HCT116 (cell line): ENCODE measurements at regions not wholly inside any gene's neighbourhood (a gene's known extent, or its start where the extent isn't known, plus 50 kb on each side); places are given as distances from the start of the nearest gene placed in this dataset.

Experiments
- ATAC-seq: fragments of 200-7000 bp; cut with Tn5 transposase; 2 replicates; pipeline ENCODE4 v1.9.1; 2020; ENCODE audit warnings: mild to moderate bottlenecking, moderate library complexity
- BruUV-seq: library from RNA; stranded (reverse); fragments of 400-500 nt; replicated peaks from 2 replicates; lab custom pipeline; 2021; lab: Mats Ljungman, UMichigan
- CTCF ChIA-PET: fragments of 300-600 bp; sonication (Branson Sonifier 250); formaldehyde crosslinking; loops from one replicate; lab custom pipeline; 2021; ENCODE audit warnings: antibody characterized with exemption; lab: Charles Lee
- POLR2A ChIA-PET: fragments of 300-600, 350-600 bp; sonication (Branson Sonifier 250); formaldehyde crosslinking; loops from one replicate; lab custom pipeline; 2021; ENCODE audit warnings: antibody characterized with exemption; lab: Charles Lee
- RAD21 ChIA-PET, 2 experiments: fragments of 300-600 bp; sonication (Branson Sonifier 250); formaldehyde crosslinking; loops; one replicate each; lab custom pipeline; 2023; ENCODE audit warnings: low total read pairs in 2 of 2; ENCODE audit not compliant: uncharacterized antibody in 2 of 2, unreplicated experiment in 2 of 2, low non-redundant PET in 1 of 2; lab: Charles Lee
- DNase-seq: peaks from one replicate; pipeline ENCODE4 v3.0.0-alpha.2; 2010; ENCODE audit warnings: low read depth, low spot score
- H2AFZ ChIP-seq: fragments of 200-600 bp; shearing (Covaris generic), sonication (generic); 2 replicates; pipeline ENCODE4 v1.6.1; 2017; ENCODE audit warnings: low read depth, mixed run types, mixed read lengths, antibody characterized with exemption, low read length; ENCODE audit not compliant: poor library complexity, severe bottlenecking
- H3K27ac ChIP-seq: 2 replicates; pipeline ENCODE4 v1.5.1; 2012; ENCODE audit warnings: low read depth, low read length
- H3K27me3 ChIP-seq: fragments of 200-600 bp; sonication (generic); 2 replicates; pipeline ENCODE4 v1.6.1; 2016; ENCODE audit warnings: mixed run types, low read length, mixed read lengths; ENCODE audit not compliant: insufficient read depth
- H3K36me3 ChIP-seq, 2 experiments: fragments of 200-500 bp in 1 of 2; fragments of 200-600 bp in 1 of 2; sonication (Bioruptor generic) in 1 of 2; sonication (generic) in 1 of 2; 2 replicates each; pipeline versions ENCODE4 v1.5.1 to v1.6.1; 2014 to 2016; ENCODE audit warnings: low read length in 2 of 2, inconsistent platforms in 1 of 2, mixed read lengths in 1 of 2, mixed run types in 1 of 2; ENCODE audit not compliant: insufficient read depth in 2 of 2, control insufficient read depth in 1 of 2
- H3K4me1 ChIP-seq, 2 experiments: fragments of 200-600 bp in 1 of 2; sonication (generic) in 1 of 2; 2 replicates each; pipeline versions ENCODE4 v1.5.1 to v1.6.1; 2012 to 2017; ENCODE audit warnings: low read length in 2 of 2, inconsistent platforms in 1 of 2, mild to moderate bottlenecking in 1 of 2, mixed read lengths in 1 of 2, mixed run types in 1 of 2, moderate library complexity in 1 of 2; ENCODE audit not compliant: insufficient read depth in 2 of 2, control insufficient read depth in 1 of 2
- H3K4me2 ChIP-seq: fragments of 200-600 bp; sonication (generic); 2 replicates; pipeline ENCODE4 v1.6.1; 2017; ENCODE audit warnings: mixed run types, low read length, mixed read lengths
- H3K4me3 ChIP-seq, 2 experiments: fragments of 200-600 bp in 1 of 2; sonication (generic) in 1 of 2; replicated peaks in 1 of 2; 2 replicates each; pipeline ENCODE4 v1.5.1; 2011 to 2016; ENCODE audit warnings: low read length in 2 of 2, control low read depth in 1 of 2, low read depth in 1 of 2, mild to moderate bottlenecking in 1 of 2, mixed read lengths in 1 of 2, mixed run types in 1 of 2
- H3K79me2 ChIP-seq: fragments of 200-600 bp; sonication (generic); 2 replicates; pipeline ENCODE4 v1.6.1; 2017; ENCODE audit warnings: mild to moderate bottlenecking, mixed run types, low read length, moderate library complexity, mixed read lengths; ENCODE audit not compliant: insufficient read depth
- H3K9ac ChIP-seq: fragments of 200-600 bp; sonication (generic); 2 replicates; pipeline ENCODE4 v1.6.1; 2016; ENCODE audit warnings: low read length, mixed read lengths
- H3K9me2 ChIP-seq: fragments of 200-600 bp; sonication (generic), shearing (Covaris generic); 2 replicates; pipeline ENCODE4 v1.6.1; 2017; ENCODE audit warnings: mixed run types, mild to moderate bottlenecking, moderate library complexity; ENCODE audit not compliant: insufficient read depth
- H3K9me3 ChIP-seq, 2 experiments: fragments of 200-500 bp in 1 of 2; fragments of 200-600 bp in 1 of 2; sonication (Bioruptor generic) in 1 of 2; sonication (generic) in 1 of 2; 2 replicates each; pipeline ENCODE4 v1.6.1; 2014 to 2017; ENCODE audit warnings: low read length in 2 of 2, mixed read lengths in 2 of 2, inconsistent platforms in 1 of 2, low read depth in 1 of 2, mild to moderate bottlenecking in 1 of 2, mixed run types in 1 of 2, moderate library complexity in 1 of 2; ENCODE audit not compliant: control insufficient read depth in 1 of 2, insufficient read depth in 1 of 2
- H4K20me1 ChIP-seq: fragments of 200-600 bp; sonication (generic), shearing (Covaris generic); 2 replicates; pipeline ENCODE4 v1.6.1; 2017; ENCODE audit warnings: mixed run types, mild to moderate bottlenecking, moderate library complexity; ENCODE audit not compliant: insufficient read depth
- ATF3 ChIP-seq: IDR thresholded peaks from 2 replicates; pipeline ENCODE4 v1.6.1; 2012
- CBX3 ChIP-seq: IDR thresholded peaks from 2 replicates; pipeline ENCODE4 v1.6.1; 2012; ENCODE audit warnings: low read depth
- CEBPB ChIP-seq: IDR thresholded peaks from 2 replicates; pipeline ENCODE4 v1.6.1; 2012; ENCODE audit warnings: low read depth
- EGR1 ChIP-seq: IDR thresholded peaks from 2 replicates; pipeline ENCODE4 v1.6.1; 2012; ENCODE audit warnings: low read depth
- ELF1 ChIP-seq: IDR thresholded peaks from 2 replicates; pipeline ENCODE4 v1.6.1; 2012; ENCODE audit warnings: low read depth, borderline replicate concordance
- EZH2 ChIP-seq: fragments of 200-600 bp; sonication (generic); IDR thresholded peaks from 2 replicates; pipeline ENCODE4 v1.6.1; 2017; ENCODE audit warnings: antibody characterized with exemption, mixed run types
- EZH2phosphoT487 ChIP-seq: fragments of 200-600 bp; IDR thresholded peaks from 2 replicates; pipeline ENCODE4 v1.6.1; 2018; ENCODE audit warnings: antibody characterized with exemption, borderline replicate concordance
- FOSL1 ChIP-seq: IDR thresholded peaks from 2 replicates; pipeline ENCODE4 v1.6.1; 2012; ENCODE audit warnings: low read depth
- JUND ChIP-seq: IDR thresholded peaks from 2 replicates; pipeline ENCODE4 v1.6.1; 2012
- MAX ChIP-seq: IDR thresholded peaks from 2 replicates; pipeline ENCODE4 v1.6.1; 2012
- RAD21 ChIP-seq: IDR thresholded peaks from 2 replicates; pipeline ENCODE4 v1.6.1; 2012; ENCODE audit warnings: low read depth, mild to moderate bottlenecking
- REST ChIP-seq: IDR thresholded peaks from 2 replicates; pipeline ENCODE4 v1.6.1; 2012; ENCODE audit warnings: low read depth
- SRF ChIP-seq: IDR thresholded peaks from 2 replicates; pipeline ENCODE4 v1.6.1; 2012; ENCODE audit warnings: low read depth
- TCF7L2 ChIP-seq: IDR thresholded peaks from 2 replicates; pipeline ENCODE4 v1.7.0; 2011; ENCODE audit warnings: borderline replicate concordance, inconsistent platforms; ENCODE audit not compliant: insufficient read depth, insufficient read length; ENCODE audit errors: extremely low read depth
- ZBTB33 ChIP-seq: IDR thresholded peaks from 2 replicates; pipeline ENCODE4 v1.6.1; 2011; ENCODE audit warnings: mild to moderate bottlenecking, low read length, moderate library complexity; ENCODE audit not compliant: insufficient replicate concordance; ENCODE audit errors: extremely low read depth
- ZFX ChIP-seq: fragments of 450-650 bp; IDR thresholded peaks from 2 replicates; pipeline ENCODE4 v1.6.1; 2017
- ZNF274 ChIP-seq: fragments of 200-500 bp; sonication (Bioruptor generic); IDR thresholded peaks from 2 replicates; pipeline ENCODE4 v1.6.1; 2014; ENCODE audit warnings: mild to moderate bottlenecking, low read depth, low read length, inconsistent platforms
- intact Hi-C: fragments of 100-400 bp; cut with micrococcal nuclease; formaldehyde crosslinking; loops from 2 replicates; pipeline ENCODE4 v1.10.0; 2022

GRCh38 chr2:239684996-239685395, 284.2 kb upstream of the HDAC4 start:
- Histone ChIP-seq H3K9me2 (no peaks in the 10 kb centered on the region), H2AFZ (no peak overlapping the region), H4K20me1 (no peaks in the 10 kb centered on the region), H3K4me3 (no peak overlapping the region), H3K79me2 (no peaks in the 10 kb centered on the region), H3K4me1 (no peaks in the 10 kb centered on the region), H3K27ac (no peak overlapping the region)
- BruUV-seq, result no TSS peak
- CTCF ChIA-PET, result no interaction called here
- intact Hi-C loops, result no loop called here
- TF ChIP-seq ZBTB33 (no peak), TCF7L2 (no peak), RAD21 (no peak), JUND (no peak), FOSL1 (no peak), SRF (no peak), EZH2 (no peak), CBX3 (no peak), ZNF274 (no peak), EZH2phosphoT487 (no peak), REST (no peak), ZFX (no peak), ATF3 (no peak), MAX (no peak), ELF1 (no peak), CEBPB (no peak), EGR1 (no peak)
- TF ChIP-seq, all 23 proteins: peak for 0
- H3K9ac ChIP-seq, result no peak overlapping the region
- DNase-seq, result no peak
- H3K36me3 ChIP-seq, result no peaks in the 10 kb centered on the region
- no peak for ATAC-seq
- no peak overlapping the region for H3K4me2 ChIP-seq
- H3K27me3 ChIP-seq, result peaks cover 74% of the 10 kb centered on the region
- no peaks in the 10 kb centered on the region for H3K9me3 ChIP-seq
- ChIA-PET RAD21 (no interaction called here), POLR2A (no interaction called here)
